IMR-90 (cell line): ENCODE measurements at regions not wholly inside any gene's neighbourhood (a gene's known extent, or its start where the extent isn't known, plus 50 kb on each side); places are given as distances from the start of the nearest gene placed in this dataset.

Experiments
- MAFK ChIP-seq: IDR thresholded peaks from 2 replicates; pipeline ENCODE4 v1.6.1; 2012; ENCODE audit warnings: low read depth, low read length, improper control_type of control experiment
- MAZ ChIP-seq: IDR thresholded peaks from 2 replicates; pipeline ENCODE4 v1.6.1; 2012; ENCODE audit warnings: low read depth, mild to moderate bottlenecking, low read length, improper control_type of control experiment, moderate library complexity, borderline replicate concordance
- MXI1 ChIP-seq: IDR thresholded peaks from 2 replicates; pipeline ENCODE4 v1.6.1; 2012; ENCODE audit warnings: low read depth, mild to moderate bottlenecking, low read length, moderate library complexity, borderline replicate concordance
- NFE2L2 ChIP-seq: fragments of 150-350 bp; IDR thresholded peaks from 2 replicates; pipeline ENCODE4 v1.6.1; 2016; ENCODE audit warnings: low read depth, mild to moderate bottlenecking, low read length
- POLR2A ChIP-seq: IDR thresholded peaks from 2 replicates; pipeline ENCODE4 v1.6.1; 2012; ENCODE audit warnings: mild to moderate bottlenecking, low read depth, low read length
- RAD21 ChIP-seq: IDR thresholded peaks from 2 replicates; pipeline ENCODE4 v1.6.1; 2012; ENCODE audit warnings: low read length, improper control_type of control experiment
- RCOR1 ChIP-seq: IDR thresholded peaks from 2 replicates; pipeline ENCODE4 v1.6.1; 2012; ENCODE audit warnings: mild to moderate bottlenecking, low read length, improper control_type of control experiment; ENCODE audit not compliant: insufficient replicate concordance
- SMC3 ChIP-seq: fragments of 150-350 bp; IDR thresholded peaks from 2 replicates; pipeline ENCODE4 v1.6.1; 2016; ENCODE audit warnings: low read depth, mild to moderate bottlenecking, antibody characterized with exemption, low read length, moderate library complexity
- TF ChIP-seq, protein P1 (sequence below): conservative IDR thresholded peaks from 2 replicates; pipeline ENCODE4 v1.5.1; 2012; ENCODE audit warnings: mild to moderate bottlenecking, low read depth, low read length, improper control_type of control experiment
- TF ChIP-seq, protein P2 (sequence below): fragments of 150-350 bp; IDR thresholded peaks from 2 replicates; pipeline ENCODE4 v1.6.1; 2016; ENCODE audit warnings: low read depth, mild to moderate bottlenecking, low read length, moderate library complexity, borderline replicate concordance
- TF ChIP-seq, protein P3 (sequence below): fragments of 150-350 bp; IDR thresholded peaks from 2 replicates; pipeline ENCODE4 v1.6.1; 2017; ENCODE audit warnings: mild to moderate bottlenecking, antibody characterized with exemption, low read length, low read depth

DNA sequence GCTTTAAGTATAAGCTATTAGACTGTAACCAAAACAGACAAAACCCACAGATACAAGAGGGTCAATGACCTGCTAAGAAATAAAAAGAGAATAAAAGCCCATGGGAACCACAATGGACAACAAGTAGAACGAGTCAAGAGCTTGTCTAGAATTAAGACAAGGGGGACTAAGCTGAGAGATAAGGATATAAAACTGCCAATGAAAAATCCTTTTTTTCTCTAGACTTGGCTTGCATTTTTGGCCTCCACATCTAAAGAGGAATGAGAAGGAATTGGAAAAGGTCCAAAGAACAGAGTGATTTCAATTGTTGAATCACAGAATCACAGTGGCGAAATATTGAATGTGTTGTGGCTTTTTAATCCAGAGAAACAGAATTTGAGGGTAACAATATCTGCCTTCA is 135.7 kb downstream of the QDPR start:
- TF ChIP-seq, protein P1, sequence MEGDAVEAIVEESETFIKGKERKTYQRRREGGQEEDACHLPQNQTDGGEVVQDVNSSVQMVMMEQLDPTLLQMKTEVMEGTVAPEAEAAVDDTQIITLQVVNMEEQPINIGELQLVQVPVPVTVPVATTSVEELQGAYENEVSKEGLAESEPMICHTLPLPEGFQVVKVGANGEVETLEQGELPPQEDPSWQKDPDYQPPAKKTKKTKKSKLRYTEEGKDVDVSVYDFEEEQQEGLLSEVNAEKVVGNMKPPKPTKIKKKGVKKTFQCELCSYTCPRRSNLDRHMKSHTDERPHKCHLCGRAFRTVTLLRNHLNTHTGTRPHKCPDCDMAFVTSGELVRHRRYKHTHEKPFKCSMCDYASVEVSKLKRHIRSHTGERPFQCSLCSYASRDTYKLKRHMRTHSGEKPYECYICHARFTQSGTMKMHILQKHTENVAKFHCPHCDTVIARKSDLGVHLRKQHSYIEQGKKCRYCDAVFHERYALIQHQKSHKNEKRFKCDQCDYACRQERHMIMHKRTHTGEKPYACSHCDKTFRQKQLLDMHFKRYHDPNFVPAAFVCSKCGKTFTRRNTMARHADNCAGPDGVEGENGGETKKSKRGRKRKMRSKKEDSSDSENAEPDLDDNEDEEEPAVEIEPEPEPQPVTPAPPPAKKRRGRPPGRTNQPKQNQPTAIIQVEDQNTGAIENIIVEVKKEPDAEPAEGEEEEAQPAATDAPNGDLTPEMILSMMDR, result no peak
- TF ChIP-seq, protein P2, sequence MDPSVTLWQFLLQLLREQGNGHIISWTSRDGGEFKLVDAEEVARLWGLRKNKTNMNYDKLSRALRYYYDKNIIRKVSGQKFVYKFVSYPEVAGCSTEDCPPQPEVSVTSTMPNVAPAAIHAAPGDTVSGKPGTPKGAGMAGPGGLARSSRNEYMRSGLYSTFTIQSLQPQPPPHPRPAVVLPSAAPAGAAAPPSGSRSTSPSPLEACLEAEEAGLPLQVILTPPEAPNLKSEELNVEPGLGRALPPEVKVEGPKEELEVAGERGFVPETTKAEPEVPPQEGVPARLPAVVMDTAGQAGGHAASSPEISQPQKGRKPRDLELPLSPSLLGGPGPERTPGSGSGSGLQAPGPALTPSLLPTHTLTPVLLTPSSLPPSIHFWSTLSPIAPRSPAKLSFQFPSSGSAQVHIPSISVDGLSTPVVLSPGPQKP, result no peak
- TF ChIP-seq RAD21, result no peak
- no peak for TF ChIP-seq SMC3
- TF ChIP-seq, protein P3, sequence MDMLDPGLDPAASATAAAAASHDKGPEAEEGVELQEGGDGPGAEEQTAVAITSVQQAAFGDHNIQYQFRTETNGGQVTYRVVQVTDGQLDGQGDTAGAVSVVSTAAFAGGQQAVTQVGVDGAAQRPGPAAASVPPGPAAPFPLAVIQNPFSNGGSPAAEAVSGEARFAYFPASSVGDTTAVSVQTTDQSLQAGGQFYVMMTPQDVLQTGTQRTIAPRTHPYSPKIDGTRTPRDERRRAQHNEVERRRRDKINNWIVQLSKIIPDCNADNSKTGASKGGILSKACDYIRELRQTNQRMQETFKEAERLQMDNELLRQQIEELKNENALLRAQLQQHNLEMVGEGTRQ, result no peak
- TF ChIP-seq POLR2A, result no peak
- TF ChIP-seq MAZ, result no peak
- TF ChIP-seq RCOR1, result no peak
- TF ChIP-seq MXI1, result no peak
- TF ChIP-seq MAFK, result no peak
- TF ChIP-seq NFE2L2, result no peak
